Panc1 (cell line): ENCODE measurements at regions not wholly inside any gene's neighbourhood (a gene's known extent, or its start where the extent isn't known, plus 50 kb on each side); places are given as distances from the start of the nearest gene placed in this dataset.

ENCODE experiments used
- CTCF ChIP-seq: fragments of 450-650 bp; IDR thresholded peaks from 2 replicates; pipeline ENCODE4 v1.5.1; 2017; ENCODE audit warnings: mild to moderate bottlenecking
- POLR2AphosphoS5 ChIP-seq: IDR thresholded peaks from 2 replicates; pipeline ENCODE4 v1.6.1; 2012; ENCODE audit warnings: mild to moderate bottlenecking, low read depth, low read length, moderate library complexity
- REST ChIP-seq, 2 experiments: IDR thresholded peaks; 2 replicates each; pipeline ENCODE4 v1.6.1; 2011 to 2012; ENCODE audit warnings: low read depth in 2 of 2, control low read depth in 1 of 2, low read length in 1 of 2, mild to moderate bottlenecking in 1 of 2, moderate library complexity in 1 of 2; ENCODE audit not compliant: insufficient read depth in 1 of 2
- SIN3A ChIP-seq: IDR thresholded peaks from 2 replicates; pipeline ENCODE4 v1.6.1; 2012; ENCODE audit warnings: low read depth, mild to moderate bottlenecking, low read length, moderate library complexity, borderline replicate concordance; ENCODE audit not compliant: insufficient read depth
- TCF7L2 ChIP-seq: IDR thresholded peaks from 2 replicates; pipeline ENCODE4 v1.6.1; 2011; ENCODE audit warnings: mild to moderate bottlenecking, low read depth, low read length, inconsistent platforms

- TF ChIP-seq CTCF (no peak), REST (IDR thresholded peaks at IDR 0.05; ENCODE audit: insufficient read depth in 1 of 2, low read depth in 2 of 2, low read length in 1 of 2) (no peak), POLR2AphosphoS5 (no peak), SIN3A (no peak), TCF7L2 (no peak)
Measured at GRCh38 chr6:134729561-134729960, 220.3 kb downstream of the ALDH8A1 start.
